Left ventricle myocardium inferior (tissue), 1 donor: ENCODE measurements at regions not wholly inside any gene's neighbourhood (a gene's known extent, or its start where the extent isn't known, plus 50 kb on each side); places are given as distances from the start of the nearest gene placed in this dataset.

Experiments used
- DNase-seq: peaks from one replicate; pipeline ENCODE4 v3.0.0-alpha.2; 2020
- H3K27ac ChIP-seq: fragments of 200-600 bp; replicated peaks from 2 replicates; pipeline ENCODE4 v1.8.0; 2021
- H3K27me3 ChIP-seq: fragments of 200-600 bp; 2 replicates; pipeline ENCODE4 v1.8.0; 2021; ENCODE audit warnings: low read depth
- H3K36me3 ChIP-seq: fragments of 200-600 bp; 2 replicates; pipeline ENCODE4 v1.8.0; 2021
- H3K4me1 ChIP-seq: fragments of 200-600 bp; 2 replicates; pipeline ENCODE4 v1.8.0; 2021
- H3K4me3 ChIP-seq: fragments of 200-600 bp; 2 replicates; pipeline ENCODE4 v1.8.0; 2021; ENCODE audit warnings: mild to moderate bottlenecking, moderate library complexity
- H3K9me3 ChIP-seq: fragments of 200-600 bp; replicated peaks from 2 replicates; pipeline ENCODE4 v1.8.0; 2021
- intact Hi-C: fragments of 100-400 bp; cut with micrococcal nuclease; formaldehyde crosslinking; loops from one replicate; pipeline ENCODE4 v1.11.0; 2022
- TF ChIP-seq, protein P1 (sequence below): fragments of 200-600 bp; IDR thresholded peaks from 2 replicates; pipeline ENCODE4 v1.8.0; 2021; ENCODE audit warnings: antibody characterized with exemption, mild to moderate bottlenecking, borderline replicate concordance
- donor health status: DM: no; HTN: yes; CAD: no; lungs with severe emphysema.

- Histone ChIP-seq H3K4me1 (no peaks in the 10 kb centered on the region), H3K4me3 (no peak overlapping the region), H3K27ac (no peak overlapping the region), H3K36me3 (no peaks in the 10 kb centered on the region), H3K27me3 (no peaks in the 10 kb centered on the region), H3K9me3 (peaks cover 4% of the 10 kb centered on the region)
- no peak for DNase-seq
- TF ChIP-seq, protein P1, sequence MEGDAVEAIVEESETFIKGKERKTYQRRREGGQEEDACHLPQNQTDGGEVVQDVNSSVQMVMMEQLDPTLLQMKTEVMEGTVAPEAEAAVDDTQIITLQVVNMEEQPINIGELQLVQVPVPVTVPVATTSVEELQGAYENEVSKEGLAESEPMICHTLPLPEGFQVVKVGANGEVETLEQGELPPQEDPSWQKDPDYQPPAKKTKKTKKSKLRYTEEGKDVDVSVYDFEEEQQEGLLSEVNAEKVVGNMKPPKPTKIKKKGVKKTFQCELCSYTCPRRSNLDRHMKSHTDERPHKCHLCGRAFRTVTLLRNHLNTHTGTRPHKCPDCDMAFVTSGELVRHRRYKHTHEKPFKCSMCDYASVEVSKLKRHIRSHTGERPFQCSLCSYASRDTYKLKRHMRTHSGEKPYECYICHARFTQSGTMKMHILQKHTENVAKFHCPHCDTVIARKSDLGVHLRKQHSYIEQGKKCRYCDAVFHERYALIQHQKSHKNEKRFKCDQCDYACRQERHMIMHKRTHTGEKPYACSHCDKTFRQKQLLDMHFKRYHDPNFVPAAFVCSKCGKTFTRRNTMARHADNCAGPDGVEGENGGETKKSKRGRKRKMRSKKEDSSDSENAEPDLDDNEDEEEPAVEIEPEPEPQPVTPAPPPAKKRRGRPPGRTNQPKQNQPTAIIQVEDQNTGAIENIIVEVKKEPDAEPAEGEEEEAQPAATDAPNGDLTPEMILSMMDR: no peak
- intact Hi-C loops: no loop called here
Observed at GRCh38 chr7:46881507-46882127, 700.3 kb downstream of the TNS3 start.

DNA sequence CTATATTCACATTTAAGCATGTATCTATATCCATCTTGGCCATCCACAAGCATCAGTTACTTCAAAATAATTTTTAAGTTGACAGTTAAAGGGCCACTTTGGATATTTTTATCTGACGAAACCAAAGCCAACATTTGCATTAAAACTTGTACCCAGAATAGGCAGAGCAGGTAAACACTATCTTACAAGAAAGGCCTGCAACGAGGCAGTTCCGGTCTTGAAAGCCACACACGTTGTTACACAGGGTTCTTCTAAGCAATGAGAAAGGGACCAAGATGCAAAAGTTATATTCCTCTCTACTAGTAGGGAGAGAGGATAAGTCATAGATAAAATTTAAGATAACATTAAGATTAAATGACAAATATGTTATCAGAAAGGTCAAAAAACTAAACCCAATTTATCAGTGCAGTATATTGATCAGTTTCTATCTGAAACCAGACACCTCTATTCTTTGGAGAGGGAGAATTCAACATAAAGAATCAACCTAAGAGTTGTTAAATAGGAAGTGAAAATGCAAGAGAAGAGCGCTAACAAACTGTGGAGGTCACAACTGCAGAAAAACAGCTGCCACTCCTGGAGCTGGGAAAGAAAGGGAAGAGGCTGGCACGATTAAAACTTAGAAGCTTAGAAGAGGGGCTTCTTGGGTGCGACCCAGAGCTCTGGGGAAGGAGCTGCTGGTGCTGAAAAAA, 701.3 kb downstream of the TNS3 start:
- Histone ChIP-seq H3K4me3 (no peak overlapping the region), H3K27ac (no peak overlapping the region), H3K4me1 (no peaks in the 10 kb centered on the region), H3K27me3 (no peaks in the 10 kb centered on the region), H3K36me3 (no peaks in the 10 kb centered on the region), H3K9me3 (no peaks in the 10 kb centered on the region)
- DNase-seq: no peak
- intact Hi-C loops: no loop called here
- TF ChIP-seq, protein P1: no peak

DNA sequence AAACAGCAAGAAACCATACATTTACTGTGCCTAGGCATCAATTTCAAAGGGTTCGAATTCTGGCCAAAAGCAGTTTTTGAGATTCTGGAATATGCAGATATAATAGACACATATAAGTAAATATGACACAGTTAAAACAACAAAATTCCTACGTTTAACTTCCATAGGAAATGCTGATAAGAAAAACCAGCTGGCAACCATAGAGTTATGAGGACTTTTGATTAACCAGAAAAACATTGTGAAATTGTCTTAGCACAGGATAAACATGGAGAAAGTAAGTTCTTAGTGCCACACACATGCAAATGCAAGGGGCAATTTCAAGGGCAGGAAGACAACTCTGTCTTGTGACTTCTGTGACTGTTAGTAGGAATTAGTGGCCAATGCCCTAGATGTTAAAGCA, 702.1 kb downstream of the TNS3 start:
- H3K27me3 ChIP-seq: no peaks in the 10 kb centered on the region
- TF ChIP-seq, protein P1: no peak
- no peaks in the 10 kb centered on the region for H3K9me3 ChIP-seq
- no peak for DNase-seq
- H3K27ac ChIP-seq: no peak overlapping the region
- H3K4me3 ChIP-seq: no peak overlapping the region
- H3K36me3 ChIP-seq: no peaks in the 10 kb centered on the region
- H3K4me1 ChIP-seq: no peaks in the 10 kb centered on the region
- intact Hi-C loops: no loop called here

DNA sequence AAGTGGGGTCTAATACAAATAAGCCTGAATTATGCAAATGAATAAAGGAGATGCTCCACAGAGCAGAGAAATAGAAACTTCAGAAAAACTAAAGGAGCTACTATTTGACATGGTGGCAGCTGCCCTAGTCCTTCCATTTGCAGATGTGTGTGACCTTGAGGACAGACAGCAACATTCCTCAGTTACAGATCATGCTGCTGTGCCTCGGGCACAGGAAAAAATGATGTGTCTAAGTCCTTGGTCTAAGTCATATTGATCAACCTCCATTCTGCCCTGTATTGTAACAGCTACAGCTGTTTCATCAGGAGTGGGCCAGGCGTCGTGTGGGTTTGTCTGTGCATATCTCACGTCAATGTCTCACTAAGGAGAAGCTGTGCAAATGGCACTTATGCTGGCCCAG, 710.4 kb downstream of the TNS3 start:
- TF ChIP-seq, protein P1: no peak
- no peaks in the 10 kb centered on the region for H3K36me3 ChIP-seq
- H3K4me1 ChIP-seq: no peaks in the 10 kb centered on the region
- intact Hi-C loops: no loop called here
- no peak for DNase-seq
- H3K27me3 ChIP-seq: no peaks in the 10 kb centered on the region
- H3K27ac ChIP-seq: no peak overlapping the region
- H3K4me3 ChIP-seq: no peak overlapping the region
- H3K9me3 ChIP-seq: no peaks in the 10 kb centered on the region

DNA sequence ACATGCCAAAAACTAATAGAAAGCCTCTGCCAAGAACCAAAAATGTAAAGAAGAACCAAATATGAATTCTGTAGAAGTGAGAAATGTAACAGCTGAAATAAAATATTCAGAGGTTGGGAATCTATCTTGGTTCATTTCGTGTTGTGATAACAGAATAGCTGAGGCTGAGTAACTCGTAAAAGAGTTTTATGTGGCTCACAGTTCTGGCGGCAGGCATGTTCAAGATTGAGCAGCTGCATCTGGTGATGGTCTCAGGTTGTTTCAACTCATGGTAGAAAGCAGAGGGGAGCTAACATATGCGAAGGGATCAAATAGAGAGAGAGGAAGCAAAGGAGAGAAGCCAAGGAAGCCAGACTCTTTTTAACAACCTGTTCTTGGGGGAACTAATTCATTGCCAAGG, 717.2 kb downstream of the TNS3 start:
- Histone ChIP-seq H3K27me3 (no peaks in the 10 kb centered on the region), H3K9me3 (no peaks in the 10 kb centered on the region), H3K36me3 (no peaks in the 10 kb centered on the region), H3K4me3 (no peak overlapping the region), H3K4me1 (peaks cover 5% of the 10 kb centered on the region), H3K27ac (no peak overlapping the region)
- TF ChIP-seq, protein P1: no peak
- no peak for DNase-seq
- intact Hi-C loops: no loop called here
